IMR-90 (cell line): ENCODE measurements at regions not wholly inside any gene's neighbourhood (a gene's known extent, or its start where the extent isn't known, plus 50 kb on each side); places are given as distances from the start of the nearest gene placed in this dataset.

ENCODE experiments used
- ATAC-seq: fragments of 200-7000 bp; cut with Tn5 transposase; 2 replicates; pipeline ENCODE4 v1.9.1; 2020; ENCODE audit warnings: low read depth, mild to moderate bottlenecking, moderate library complexity
- BruUV-seq: library from RNA; stranded (reverse); fragments of 400-500 nt; replicated peaks from 2 replicates; lab custom pipeline; 2021; lab: Mats Ljungman, UMichigan
- CTCF ChIA-PET: fragments of 300-600 bp; formaldehyde crosslinking; extraction: SDS; loops from one replicate; lab custom pipeline; 2021; ENCODE audit warnings: antibody characterized with exemption; lab: Yijun Ruan, JAX
- POLR2A ChIA-PET: fragments of 300-600 bp; sonication (Branson Sonifier 250); formaldehyde crosslinking; loops from one replicate; lab custom pipeline; 2022; ENCODE audit warnings: antibody characterized with exemption; ENCODE audit not compliant: unreplicated experiment; lab: Charles Lee
- DNase-seq: peaks from one replicate; pipeline ENCODE4 v3.0.0; 2013
- H2AFZ ChIP-seq: replicated peaks from 2 replicates; pipeline ENCODE3; 2013; ENCODE audit warnings: low read length, mild to moderate bottlenecking; ENCODE audit not compliant: poor library complexity
- H2AK5ac ChIP-seq: 2 replicates; pipeline ENCODE4 v1.6.1; 2013; ENCODE audit warnings: low read depth, low read length, inconsistent platforms
- H2AK9ac ChIP-seq: replicated peaks from 2 replicates; pipeline ENCODE3; 2013; ENCODE audit warnings: mild to moderate bottlenecking, low read depth, low read length, moderate library complexity; ENCODE audit not compliant: poor library complexity
- H2BK120ac ChIP-seq: 2 replicates; pipeline ENCODE4 v1.6.1; 2013; ENCODE audit warnings: low read depth, low read length, inconsistent platforms
- H2BK15ac ChIP-seq: 3 replicates; pipeline ENCODE4 v1.6.1; 2013; ENCODE audit warnings: low read depth, low read length, inconsistent platforms
- H2BK20ac ChIP-seq: 2 replicates; pipeline ENCODE4 v1.6.1; 2013; ENCODE audit warnings: low read depth, mild to moderate bottlenecking, inconsistent platforms, low read length, moderate library complexity
- H2BK5ac ChIP-seq: 2 replicates; pipeline ENCODE4 v1.6.1; 2013; ENCODE audit warnings: mild to moderate bottlenecking, low read depth, low read length, inconsistent platforms; ENCODE audit not compliant: poor library complexity, severe bottlenecking
- H3K14ac ChIP-seq: replicated peaks from 2 replicates; pipeline ENCODE4 v1.6.1; 2013; ENCODE audit warnings: low read depth, low read length, inconsistent platforms
- H3K18ac ChIP-seq: 2 replicates; pipeline ENCODE4 v1.6.1; 2013; ENCODE audit warnings: low read depth, low read length, control low read depth
- H3K23ac ChIP-seq: 2 replicates; pipeline ENCODE4 v1.6.1; 2013; ENCODE audit warnings: low read depth, low read length, inconsistent platforms
- H3K27ac ChIP-seq: 2 replicates; pipeline ENCODE4 v1.5.1; 2013; ENCODE audit warnings: mild to moderate bottlenecking, control low read depth, low read length; ENCODE audit not compliant: insufficient read depth
- H3K27me3 ChIP-seq: 2 replicates; pipeline ENCODE4 v1.6.1; 2013; ENCODE audit warnings: low read length; ENCODE audit not compliant: control insufficient read depth, insufficient read depth
- H3K36me3 ChIP-seq: 2 replicates; pipeline ENCODE4 v1.6.1; 2013; ENCODE audit warnings: low read length, mixed read lengths; ENCODE audit not compliant: control insufficient read depth, insufficient read depth
- H3K4ac ChIP-seq: 2 replicates; pipeline ENCODE4 v1.6.1; 2013; ENCODE audit warnings: low read depth, low read length, inconsistent platforms
- H3K4me1 ChIP-seq: 2 replicates; pipeline ENCODE4 v1.6.1; 2013; ENCODE audit warnings: low read length, mixed read lengths; ENCODE audit not compliant: control insufficient read depth, insufficient read depth
- H3K4me2 ChIP-seq: 2 replicates; pipeline ENCODE4 v1.6.1; 2013; ENCODE audit warnings: low read depth, mild to moderate bottlenecking, control low read depth, low read length, moderate library complexity
- H3K4me3 ChIP-seq: 2 replicates; pipeline ENCODE4 v1.5.1; 2013; ENCODE audit warnings: low read depth, mild to moderate bottlenecking, control low read depth, low read length, moderate library complexity; ENCODE audit not compliant: insufficient read depth
- H3K56ac ChIP-seq: 2 replicates; pipeline ENCODE4 v1.6.1; 2013; ENCODE audit warnings: low read length, inconsistent platforms; ENCODE audit not compliant: insufficient read depth; ENCODE audit errors: extremely low read depth
- H3K79me1 ChIP-seq, 2 experiments: 2 replicates each; pipeline ENCODE4 v1.6.1; 2013; ENCODE audit warnings: low read length in 2 of 2, inconsistent platforms in 1 of 2, low read depth in 1 of 2
- H3K9ac ChIP-seq: 2 replicates; pipeline ENCODE4 v1.6.1; 2013; ENCODE audit warnings: low read depth, low read length, control low read depth
- H3K9me1 ChIP-seq: 2 replicates; pipeline ENCODE4 v1.6.1; 2013; ENCODE audit warnings: low read length, inconsistent platforms; ENCODE audit not compliant: insufficient read depth
- H3K9me3 ChIP-seq: 2 replicates; pipeline ENCODE4 v1.6.1; 2013; ENCODE audit warnings: low read length; ENCODE audit not compliant: control insufficient read depth, insufficient read depth
- H4K20me1 ChIP-seq: 2 replicates; pipeline ENCODE4 v1.6.1; 2013; ENCODE audit warnings: low read length, inconsistent platforms; ENCODE audit not compliant: insufficient read depth
- H4K5ac ChIP-seq: 2 replicates; pipeline ENCODE4 v1.6.1; 2013; ENCODE audit warnings: mild to moderate bottlenecking, low read depth, low read length, control low read depth
- H4K8ac ChIP-seq, 2 experiments: 2 replicates each; pipeline ENCODE4 v1.6.1; 2013; ENCODE audit warnings: low read depth in 2 of 2, low read length in 2 of 2, control low read depth in 1 of 2, inconsistent platforms in 1 of 2
- H4K91ac ChIP-seq: 2 replicates; pipeline ENCODE4 v1.6.1; 2013; ENCODE audit warnings: low read depth, low read length, inconsistent platforms; ENCODE audit not compliant: insufficient read depth
- BHLHE40 ChIP-seq: fragments of 150-350 bp; IDR thresholded peaks from 2 replicates; pipeline ENCODE4 v1.6.1; 2016; ENCODE audit warnings: mild to moderate bottlenecking, low read depth, low read length
- CHD1 ChIP-seq: IDR thresholded peaks from 2 replicates; pipeline ENCODE4 v1.6.1; 2012; ENCODE audit warnings: low read depth, low read length, improper control_type of control experiment
- MAFK ChIP-seq: IDR thresholded peaks from 2 replicates; pipeline ENCODE4 v1.6.1; 2012; ENCODE audit warnings: low read depth, low read length, improper control_type of control experiment
- NFE2L2 ChIP-seq: fragments of 150-350 bp; IDR thresholded peaks from 2 replicates; pipeline ENCODE4 v1.6.1; 2016; ENCODE audit warnings: low read depth, mild to moderate bottlenecking, low read length
- POLR2A ChIP-seq: IDR thresholded peaks from 2 replicates; pipeline ENCODE4 v1.6.1; 2012; ENCODE audit warnings: mild to moderate bottlenecking, low read depth, low read length
- RCOR1 ChIP-seq: IDR thresholded peaks from 2 replicates; pipeline ENCODE4 v1.6.1; 2012; ENCODE audit warnings: mild to moderate bottlenecking, low read length, improper control_type of control experiment; ENCODE audit not compliant: insufficient replicate concordance
- WGBS, 2 experiments: methylation state at CpG; one replicate each; pipeline versions ENCODE4 v1.1.5 to v1.1.7; 2013; ENCODE audit warnings: missing lambda C conversion rate in 2 of 2; ENCODE audit not compliant: insufficient read length in 1 of 2; ENCODE audit errors: extremely low coverage in 2 of 2; 5-methylcytosine and 5-hydroxymethylcytosine counted together
- dilution Hi-C: fragments of 300-500 bp; cut with HindIII; formaldehyde crosslinking; loops from one replicate; pipeline ENCODE4 v1.14.3; 2018; ENCODE audit warnings: low sequenced_read_pairs; ENCODE audit not compliant: unreplicated experiment
- in situ Hi-C: fragments of 300-500 bp; cut with MboI; formaldehyde crosslinking; loops from 3 replicates; pipeline ENCODE4 v1.14.3; 2019; ENCODE audit warnings: low sequenced_read_pairs, inconsistent platforms, mixed read lengths
- intact Hi-C: fragments of 100-400 bp; cut with micrococcal nuclease; formaldehyde crosslinking; loops from 2 replicates; pipeline ENCODE4 v1.10.0; 2022

GRCh38 chr5:12459326-12459725, 555.1 kb upstream of the CTNND2 start:
- Histone ChIP-seq H3K27ac (no peak overlapping the region), H3K4me1 (no peaks in the 10 kb centered on the region), H4K5ac (no peak overlapping the region), H2AFZ (no peak overlapping the region), H4K20me1 (no peaks in the 10 kb centered on the region), H3K9ac (no peak overlapping the region), H3K18ac (no peak overlapping the region), H3K23ac (no peak overlapping the region), H2BK120ac (no peak overlapping the region), H4K8ac (no peak overlapping the region), H3K14ac (no peak overlapping the region), H4K91ac (no peak overlapping the region), H3K9me3 (no peaks in the 10 kb centered on the region; the same call in 1 of the 2 replicates), H2BK20ac (no peak overlapping the region), H2AK9ac (no peak overlapping the region), H2BK15ac (no peak overlapping the region), H3K4ac (no peak overlapping the region), H3K79me1 (no peaks in the 10 kb centered on the region), H3K27me3 (no peaks in the 10 kb centered on the region), H3K36me3 (no peaks in the 10 kb centered on the region), H3K4me2 (no peak overlapping the region), H2AK5ac (no peak overlapping the region), H3K4me3 (no peak overlapping the region), H3K9me1 (no peaks in the 10 kb centered on the region), H3K56ac (no peak overlapping the region), H2BK5ac (no peak overlapping the region)
- ATAC-seq, result no peak
- BruUV-seq, result no TSS peak
- no peak for DNase-seq
- in situ Hi-C loops (no loop called here), dilution Hi-C loops (no loop called here), intact Hi-C loops (no loop called here)
- POLR2A ChIA-PET, result no interaction called here
- TF ChIP-seq MAFK, result no peak
- no peak for TF ChIP-seq RCOR1
- no peak for TF ChIP-seq CHD1
- no peak for TF ChIP-seq POLR2A
- TF ChIP-seq BHLHE40, result no peak
- no peak for TF ChIP-seq NFE2L2
- no CpG with 5 or more reads among the region's 1 CpG for WGBS, 2 experiments
- CTCF ChIA-PET, result no interaction called here
